ENCODE measurements at regions not wholly inside any gene's neighbourhood (a gene's known extent, or its start where the extent isn't known, plus 50 kb on each side); places are given as distances from the start of the nearest gene placed in this dataset.

GRCh38 chr3:163577271-163577670 is 1501.0 kb downstream of the SI start (continued):
- no peak for TF ChIP-seq CTCF (IDR thresholded peaks at IDR 0.05)
- no peak for TF ChIP-seq POLR2A (IDR thresholded peaks at IDR 0.05; ENCODE audit: low read length)
- no peak for TF ChIP-seq SMC3 (IDR thresholded peaks at IDR 0.05)
- no peak for TF ChIP-seq BHLHE40 (IDR thresholded peaks at IDR 0.05; ENCODE audit: low read depth, low read length)
- TF ChIP-seq EHF (CRISPR knock-in tag; IDR thresholded peaks at IDR 0.05): no peak
- TF ChIP-seq EP300 (IDR thresholded peaks at IDR 0.05): no peak
- no peak for TF ChIP-seq HEYL (CRISPR knock-in tag; IDR thresholded peaks at IDR 0.05)
- TF ChIP-seq SREBF2 (IDR thresholded peaks at IDR 0.05): no peak
- TF ChIP-seq CBX8 (IDR thresholded peaks at IDR 0.05): no peak
- TF ChIP-seq MAX (IDR thresholded peaks at IDR 0.05): no peak
- TF ChIP-seq RCOR1 (IDR thresholded peaks at IDR 0.05; ENCODE audit: low read depth, low read length): no peak
- no peak for TF ChIP-seq RNF2 (IDR thresholded peaks at IDR 0.05; ENCODE audit: borderline replicate concordance, low read depth)

GRCh38 chr3:163576314-163576713 is 1502.0 kb downstream of the SI start:
- TF ChIP-seq CBX8 (IDR thresholded peaks at IDR 0.05): no peak
- no peak for TF ChIP-seq POLR2A (IDR thresholded peaks at IDR 0.05; ENCODE audit: low read length)
- no peak for TF ChIP-seq ATOH8 (CRISPR knock-in tag; IDR thresholded peaks at IDR 0.05; ENCODE audit: low read depth)
- no peak for TF ChIP-seq SMC3 (IDR thresholded peaks at IDR 0.05)
- TF ChIP-seq FOSL2 (IDR thresholded peaks at IDR 0.05): no peak
- TF ChIP-seq FOSL2 (CRISPR knock-in tag; IDR thresholded peaks at IDR 0.05): no peak
- no peak for TF ChIP-seq HEYL (CRISPR knock-in tag; IDR thresholded peaks at IDR 0.05)
- TF ChIP-seq NR3C1 (IDR thresholded peaks at IDR 0.05): no peak
- TF ChIP-seq JUNB (IDR thresholded peaks at IDR 0.05): no peak
- TF ChIP-seq ZNF302 (CRISPR knock-in tag; IDR thresholded peaks at IDR 0.05): no peak
- TF ChIP-seq NPAS2 (CRISPR knock-in tag; IDR thresholded peaks at IDR 0.05; ENCODE audit: borderline replicate concordance): no peak
- TF ChIP-seq HOXA7 (CRISPR knock-in tag; IDR thresholded peaks at IDR 0.05): no peak
- Histone ChIP-seq H3K4me2 (no peak overlapping the region), H3K4me3 (no peak overlapping the region), H3K4me1 (no peaks in the 10 kb centered on the region), H3K27ac (no peak overlapping the region), H3K9me3 (no peaks in the 10 kb centered on the region)
- ATAC-seq: no peak
- FAIRE-seq: no peak
- POLR2A ChIA-PET: no interaction called here
- DNase-seq (ENCODE audit: low read depth in 1 of 2, low spot score in 1 of 2): no peak
- WGBS (ENCODE audit: missing lambda C conversion rate): 0% methylated on average over 1 of the region's 1 CpG
- CTCF ChIA-PET: no interaction called here

GRCh38 chr3:163573324-163573723 is 1505.0 kb downstream of the SI start:
- CTCF ChIA-PET: no interaction called here

More at GRCh38 chr3:163573324-163573723, 1505.0 kb downstream of the SI start:
- Histone ChIP-seq H3K4me3 (no peak overlapping the region), H3K27ac (no peak overlapping the region), H3K4me1 (no peaks in the 10 kb centered on the region), H3K9me3 (no peaks in the 10 kb centered on the region), H3K4me2 (no peak overlapping the region)
- ATAC-seq (no peak), DNase-seq (ENCODE audit: low read depth in 1 of 2, low spot score in 1 of 2) (no peak), FAIRE-seq (no peak)
- WGBS (ENCODE audit: missing lambda C conversion rate): 20% methylated on average over 3 of the region's 3 CpGs
- TF ChIP-seq RARB (CRISPR knock-in tag; IDR thresholded peaks at IDR 0.05) (no peak), ESRRA (IDR thresholded peaks at IDR 0.05; ENCODE audit: borderline replicate concordance, low read length) (no peak), PHF8 (IDR thresholded peaks at IDR 0.05; ENCODE audit: borderline replicate concordance, low read depth) (no peak), CTCF (IDR thresholded peaks at IDR 0.05) (no peak), HOXB13 (CRISPR knock-in tag; IDR thresholded peaks at IDR 0.05; ENCODE audit: low read depth) (no peak), E2F6 (IDR thresholded peaks at IDR 0.05; ENCODE audit: borderline replicate concordance, low read depth) (no peak), TP53 (CRISPR knock-in tag; IDR thresholded peaks at IDR 0.05) (no peak), MAZ (IDR thresholded peaks at IDR 0.05; ENCODE audit: borderline replicate concordance, low read depth, low read length) (no peak), RAD21 (conservative IDR thresholded peaks at IDR 0.05 in 1 of 2, IDR thresholded peaks at IDR 0.05 in 1 of 2) (no peak), RCOR1 (IDR thresholded peaks at IDR 0.05; ENCODE audit: low read depth, low read length) (no peak), JUNB (IDR thresholded peaks at IDR 0.05) (no peak)
- POLR2A ChIA-PET: no interaction called here

Measured in A549 (cell line).